GF-D8 (cell line): ENCODE measurements at regions not wholly inside any gene's neighbourhood (a gene's known extent, or its start where the extent isn't known, plus 50 kb on each side); places are given as distances from the start of the nearest gene placed in this dataset.
A peak's percentile ranks its signal among the peaks of the same experiment; 100 is the strongest.
"Not testable (repeated sequence)": the region's sequence is repeated elsewhere in the genome, so short reads cannot be mapped to it uniquely, and the experiment has no call there.

Source experiments
- DNase-seq: peaks from one replicate; lab custom pipeline; 2025; lab: John Stamatoyannopoulos, UW

DNA sequence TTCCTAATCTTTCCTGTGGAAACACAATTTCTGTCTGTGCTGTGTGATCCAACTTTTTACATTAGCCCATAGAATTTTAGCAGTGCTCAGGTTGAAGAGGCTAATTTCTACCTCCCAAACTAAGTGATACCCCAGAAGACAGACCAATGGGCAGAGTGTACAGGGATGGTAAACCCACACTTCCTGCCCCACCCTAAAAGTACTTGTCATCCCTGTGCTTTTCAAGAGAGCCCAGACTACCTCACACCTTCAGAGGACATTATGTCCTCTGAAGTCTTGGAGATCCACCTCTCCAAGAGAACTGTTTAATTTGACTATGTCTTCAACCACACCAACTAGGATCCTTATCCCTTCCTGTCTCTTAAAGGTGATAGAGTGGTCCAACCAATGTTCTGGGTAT lies 82.0 kb upstream of the ACSL1 start:
- no peak for DNase-seq

GRCh38 chr4:184911310-184911709 lies 85.5 kb upstream of the ACSL1 start:
- DNase-seq, result no peak

DNA sequence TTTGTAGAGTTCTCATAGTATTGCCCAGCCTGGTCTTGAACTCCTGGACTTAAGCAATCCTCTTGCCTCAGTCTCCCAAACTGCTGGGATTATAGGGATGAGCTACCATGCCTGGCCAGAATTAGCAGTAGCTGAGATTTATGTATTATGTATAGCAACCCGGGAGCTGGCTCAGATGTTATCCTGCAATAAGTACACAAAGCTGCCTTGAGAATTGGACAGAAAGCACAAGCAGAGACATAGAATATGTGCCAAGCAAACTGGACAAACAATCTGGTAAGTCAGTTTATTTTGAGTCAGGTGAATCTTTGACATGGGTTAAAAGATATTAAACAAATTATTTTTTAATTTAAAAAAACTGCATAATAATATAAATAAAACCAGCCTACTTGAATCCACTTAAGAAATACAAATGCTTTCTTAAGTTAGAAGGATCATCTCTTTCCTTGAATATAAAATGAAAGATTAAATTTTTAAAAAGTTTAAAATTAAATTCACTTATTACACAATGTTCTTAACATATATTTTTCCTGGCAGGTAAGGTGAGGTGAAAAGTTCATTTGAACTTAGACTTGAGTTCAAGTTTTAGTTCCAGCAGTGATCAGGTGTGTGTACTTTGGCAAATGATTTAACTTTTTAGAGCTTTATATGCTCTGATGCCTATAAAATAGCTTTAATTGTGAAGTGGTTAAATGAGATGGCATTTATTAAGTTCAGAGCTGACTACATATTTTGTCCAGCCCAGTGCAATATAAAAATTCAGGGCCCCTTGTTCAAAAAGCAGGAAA lies 87.8 kb upstream of the ACSL1 start:
- DNase-seq, result no peak

- not testable (repeated sequence) for DNase-seq
Observed at GRCh38 chr4:184918799-184919198, 93.0 kb upstream of the ACSL1 start.

DNA sequence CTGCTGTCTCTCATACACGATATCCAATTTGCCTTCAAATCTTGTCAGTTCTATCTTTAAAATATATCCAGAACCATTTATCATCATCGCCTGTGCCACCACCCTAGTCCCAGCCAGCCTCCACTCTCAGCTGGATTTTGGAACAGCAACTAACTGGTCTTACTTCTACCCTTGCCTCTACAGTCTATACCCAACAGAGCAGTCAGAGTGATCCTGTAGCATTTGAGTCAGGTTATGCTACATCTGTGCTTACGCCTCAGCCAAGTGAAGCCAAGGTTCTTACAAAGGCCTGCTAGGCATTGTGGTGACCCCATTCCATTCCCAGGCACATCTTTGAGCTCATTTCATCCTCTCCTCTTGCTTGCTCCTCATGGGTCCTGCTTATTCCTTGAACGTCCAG lies 95.7 kb upstream of the ACSL1 start:
- DNase-seq, result no peak

DNA sequence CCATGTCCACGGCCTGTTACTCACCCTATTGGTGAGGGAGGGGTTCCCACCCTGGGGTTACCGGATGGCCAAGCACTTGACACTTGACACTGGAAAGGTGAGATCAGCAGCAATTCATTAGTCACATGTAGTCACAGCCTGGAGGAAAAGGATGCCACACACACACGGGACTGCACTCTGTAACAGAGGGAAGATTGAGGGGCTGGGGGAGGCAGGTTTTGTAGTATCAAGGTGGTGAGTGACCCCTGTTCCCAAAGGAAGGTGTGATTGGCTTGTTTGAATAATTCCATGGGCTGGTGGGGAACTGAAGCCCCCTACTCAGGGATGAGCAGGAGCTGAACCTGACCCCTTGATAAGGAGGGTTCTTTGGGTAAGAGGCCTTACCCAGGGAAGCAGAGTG lies 96.0 kb upstream of the HELT start:
- DNase-seq, result no peak

DNA sequence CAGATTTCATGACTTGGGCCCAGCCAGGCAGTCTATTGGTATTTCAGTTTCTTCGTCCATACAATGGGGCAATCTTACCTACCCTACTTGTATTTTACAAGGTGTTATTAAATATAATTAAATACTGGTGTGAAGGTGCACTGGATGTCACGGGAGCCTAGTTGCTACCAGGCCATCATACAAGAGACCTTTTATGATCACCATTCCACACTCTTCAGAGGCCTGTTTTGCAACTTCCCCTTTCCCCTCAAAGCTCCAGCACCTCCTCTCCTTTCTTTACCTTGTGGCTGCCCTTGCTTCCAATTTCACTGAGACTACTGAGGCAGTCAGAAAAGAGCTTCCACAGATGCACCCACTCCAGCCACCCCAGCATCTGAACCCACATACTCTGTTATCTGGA lies 93.8 kb upstream of the HELT start:
- peak; percentile 13 for DNase-seq

- no peak for DNase-seq
Observed at GRCh38 chr4:184929476-184929875, 88.8 kb upstream of the HELT start.

DNA sequence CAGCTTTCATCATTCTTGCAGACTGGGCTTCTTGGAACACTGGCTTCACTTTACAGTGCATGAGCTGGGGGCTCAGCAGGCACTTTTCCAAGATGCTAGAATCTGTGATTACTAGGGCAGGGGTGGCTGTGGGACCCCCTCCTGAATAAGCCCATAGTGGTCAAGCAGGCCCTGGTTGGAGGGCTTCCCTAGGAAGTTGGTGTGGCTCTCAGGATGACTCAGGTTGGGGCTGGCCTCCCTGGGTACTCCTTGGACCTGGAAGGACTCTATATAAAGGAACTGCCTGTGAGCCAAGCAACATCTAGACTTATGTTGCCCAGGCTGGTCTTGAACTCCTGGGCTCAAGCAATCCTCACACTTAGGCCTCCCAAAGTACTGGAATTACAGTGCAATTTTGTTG lies 88.3 kb upstream of the HELT start:
- no peak for DNase-seq

GRCh38 chr4:184932343-184932742 lies 85.9 kb upstream of the HELT start:
- DNase-seq, result no peak

GRCh38 chr4:184933311-184933710 lies 85.0 kb upstream of the HELT start:
- DNase-seq, result no peak

- DNase-seq, result no peak
Observed at GRCh38 chr4:184934184-184934583, 84.1 kb upstream of the HELT start.

DNA sequence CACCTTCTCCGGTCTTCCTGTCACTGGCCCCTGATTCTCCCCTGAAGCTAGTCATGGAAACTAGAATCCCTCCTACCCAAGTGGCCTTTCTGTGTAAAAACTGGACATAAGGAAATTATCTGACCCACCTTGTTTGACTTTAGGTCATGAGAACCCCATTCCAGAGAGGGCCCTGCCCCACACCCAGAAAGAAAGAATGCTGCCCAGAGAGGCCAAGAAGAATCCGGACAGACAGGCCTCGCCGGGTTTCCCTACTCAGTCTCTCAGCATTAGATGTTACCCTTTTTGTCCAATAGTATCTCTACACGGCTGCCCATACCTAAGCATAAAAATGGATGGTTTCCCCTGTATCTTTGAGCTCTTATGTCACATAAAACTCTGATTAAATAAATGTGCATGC lies 83.3 kb upstream of the HELT start:
- no peak for DNase-seq

GRCh38 chr4:184936071-184936470 lies 82.2 kb upstream of the HELT start:
- no peak for DNase-seq

DNA sequence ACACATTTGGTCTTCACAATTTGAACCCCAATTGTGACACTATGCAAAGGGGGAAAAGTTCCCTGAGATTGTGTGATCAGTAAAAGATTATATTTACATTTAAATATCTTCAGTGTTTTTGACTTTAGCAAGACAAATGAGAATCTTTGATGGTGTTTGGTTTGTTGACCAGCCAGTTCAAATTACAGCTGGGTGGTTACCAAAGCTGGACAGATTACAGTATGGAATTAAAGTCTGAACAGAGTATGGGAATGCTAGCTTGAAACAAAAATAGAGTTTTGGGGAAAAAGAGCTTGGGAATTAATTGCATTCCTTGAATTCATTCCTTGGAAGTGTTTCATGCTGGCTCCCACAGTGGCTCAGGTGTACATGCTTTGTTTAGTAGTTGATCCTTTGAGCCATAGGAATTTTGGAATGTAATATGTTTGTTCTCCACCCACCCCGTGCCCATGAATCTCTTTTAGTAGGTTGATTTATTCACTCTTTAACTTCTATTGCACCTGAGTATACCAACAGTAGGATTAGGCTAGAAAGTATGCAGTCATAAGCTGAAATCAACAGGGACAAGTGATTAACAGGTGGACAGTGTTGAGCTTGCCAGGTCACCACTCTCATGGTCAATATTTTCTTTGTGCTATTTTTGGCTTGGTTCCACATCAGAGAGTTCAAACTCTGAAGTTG lies 81.1 kb upstream of the HELT start:
- DNase-seq, result no peak

DNA sequence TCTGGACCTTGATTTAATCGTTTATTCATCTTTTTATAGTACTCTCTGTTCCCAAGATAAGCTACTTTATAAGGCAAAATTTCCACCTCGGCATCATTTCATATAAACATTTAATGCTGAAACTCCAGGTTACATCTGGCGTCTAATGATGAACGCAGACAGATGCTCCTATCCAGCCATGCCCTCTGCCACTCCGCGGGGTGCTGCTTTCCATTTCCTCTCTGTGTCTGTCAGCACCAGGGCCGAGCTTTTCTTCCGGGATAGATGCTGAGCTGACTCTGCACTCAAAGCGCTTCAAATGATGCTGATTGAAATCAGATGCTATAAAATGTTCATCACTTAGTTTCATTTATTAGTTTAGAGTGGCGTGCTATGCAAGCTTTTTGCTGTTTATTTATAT lies 80.5 kb upstream of the HELT start:
- no peak for DNase-seq

GRCh38 chr4:184938871-184939270 lies 79.4 kb upstream of the HELT start:
- no peak for DNase-seq

DNA sequence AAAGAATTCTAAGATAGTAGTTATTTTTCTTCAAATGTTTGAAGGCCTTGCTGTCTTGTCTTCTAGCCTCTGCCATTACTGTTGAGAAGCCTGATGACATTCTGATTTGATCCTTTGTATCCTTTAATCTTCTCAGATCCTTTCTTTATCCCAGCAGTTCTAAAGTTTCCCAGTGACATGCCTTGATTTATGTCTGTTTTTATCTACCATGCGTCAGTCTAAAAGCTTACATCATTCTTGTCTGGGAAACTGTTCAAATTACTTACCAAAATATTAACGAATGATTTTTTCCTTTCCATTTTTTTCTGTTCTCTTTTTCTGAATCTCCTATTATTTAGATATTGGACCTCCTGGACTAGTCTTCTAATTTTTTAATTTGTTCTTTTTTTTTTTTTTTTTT lies 78.3 kb upstream of the HELT start:
- no peak for DNase-seq

GRCh38 chr4:184940500-184940899 lies 77.8 kb upstream of the HELT start:
- no peak for DNase-seq

DNA sequence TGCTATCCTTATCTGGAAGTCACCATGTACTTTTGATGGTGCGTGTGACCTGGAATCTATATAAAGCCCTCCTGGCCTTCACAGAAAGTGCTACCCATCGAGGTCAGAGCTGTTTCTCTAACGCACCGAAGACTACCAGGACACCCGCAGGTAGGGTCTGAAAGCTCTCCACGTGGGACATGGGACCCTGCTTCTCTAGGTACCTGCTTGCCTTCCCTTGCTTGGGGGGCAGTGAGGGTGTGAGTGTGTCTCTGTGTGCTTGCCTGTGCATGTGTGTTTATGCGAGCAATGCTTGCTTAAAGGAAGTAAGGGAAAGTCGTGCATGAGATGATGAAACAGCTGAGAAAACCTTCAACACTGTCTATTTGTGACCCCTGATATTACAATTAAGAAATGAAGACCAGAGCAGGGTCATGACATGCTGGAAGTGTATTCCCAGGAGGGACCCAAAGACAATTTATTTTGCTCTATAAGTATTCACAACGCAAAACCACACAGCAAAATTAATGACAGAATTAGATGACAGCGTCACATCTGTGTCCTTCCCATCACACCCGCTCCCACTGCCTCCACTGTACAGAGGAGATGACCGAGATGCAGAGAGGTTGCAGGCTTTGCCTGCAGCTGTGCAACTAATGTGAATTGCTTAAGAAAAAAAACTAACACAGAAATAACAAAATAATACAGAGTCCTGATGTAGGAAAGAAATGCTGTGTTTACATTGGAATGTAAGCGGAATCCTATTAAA lies 76.4 kb upstream of the HELT start:
- no peak for DNase-seq

DNA sequence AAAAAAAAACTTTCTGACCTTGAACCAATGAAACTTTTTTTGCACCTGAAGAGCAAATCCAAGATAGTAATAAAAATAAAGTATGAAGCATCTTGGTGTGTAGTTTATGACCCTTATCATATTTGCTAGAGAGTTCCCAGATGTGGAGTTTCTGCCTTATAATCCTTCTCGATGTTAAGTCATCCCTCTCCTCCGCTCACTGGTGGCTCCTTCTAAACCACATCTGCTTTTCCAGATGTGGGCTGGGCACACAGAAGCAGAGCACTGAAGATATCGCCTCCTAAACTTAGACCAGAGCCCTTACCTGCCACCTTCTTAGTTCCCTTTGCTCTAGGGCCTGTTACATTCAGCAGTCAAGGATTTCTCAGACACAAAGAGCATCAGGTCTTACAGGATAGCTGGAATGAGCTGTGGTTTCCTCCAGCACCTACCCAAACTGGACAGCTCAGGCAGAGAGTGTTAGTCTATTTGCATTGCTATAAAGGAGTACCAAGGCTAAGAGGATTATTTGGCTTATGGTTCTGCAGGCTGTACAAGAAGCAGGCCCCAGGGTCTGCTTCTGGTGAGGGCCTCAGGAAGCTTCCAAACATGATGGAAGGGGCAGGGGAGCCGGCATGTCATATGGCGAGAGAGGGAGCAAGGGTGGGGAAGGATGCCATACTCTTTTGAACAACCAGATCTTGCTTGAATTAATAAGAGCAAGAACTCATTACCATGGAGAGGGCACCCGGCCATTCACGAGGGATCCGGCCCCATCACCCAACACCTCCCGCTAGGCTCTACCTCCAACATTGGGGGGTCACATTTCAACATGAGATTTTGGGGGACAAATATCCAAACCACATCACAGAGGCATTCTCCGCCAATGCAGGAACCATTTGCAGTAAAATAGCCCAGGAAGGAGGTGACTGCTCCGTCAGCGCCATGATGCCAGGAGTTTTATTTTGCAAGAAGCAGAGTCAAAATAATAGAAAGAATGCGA lies 75.6 kb upstream of the HELT start:
- no peak for DNase-seq

GRCh38 chr4:184949020-184949419 lies 69.3 kb upstream of the HELT start:
- no peak for DNase-seq
